Fibroblast of skin of scalp (primary cell): ENCODE measurements at regions not wholly inside any gene's neighbourhood (a gene's known extent, or its start where the extent isn't known, plus 50 kb on each side); places are given as distances from the start of the nearest gene placed in this dataset.

Experiments used
- DNase-seq: peaks from one replicate; pipeline ENCODE4 v3.0.0-alpha.2; 2013

DNA sequence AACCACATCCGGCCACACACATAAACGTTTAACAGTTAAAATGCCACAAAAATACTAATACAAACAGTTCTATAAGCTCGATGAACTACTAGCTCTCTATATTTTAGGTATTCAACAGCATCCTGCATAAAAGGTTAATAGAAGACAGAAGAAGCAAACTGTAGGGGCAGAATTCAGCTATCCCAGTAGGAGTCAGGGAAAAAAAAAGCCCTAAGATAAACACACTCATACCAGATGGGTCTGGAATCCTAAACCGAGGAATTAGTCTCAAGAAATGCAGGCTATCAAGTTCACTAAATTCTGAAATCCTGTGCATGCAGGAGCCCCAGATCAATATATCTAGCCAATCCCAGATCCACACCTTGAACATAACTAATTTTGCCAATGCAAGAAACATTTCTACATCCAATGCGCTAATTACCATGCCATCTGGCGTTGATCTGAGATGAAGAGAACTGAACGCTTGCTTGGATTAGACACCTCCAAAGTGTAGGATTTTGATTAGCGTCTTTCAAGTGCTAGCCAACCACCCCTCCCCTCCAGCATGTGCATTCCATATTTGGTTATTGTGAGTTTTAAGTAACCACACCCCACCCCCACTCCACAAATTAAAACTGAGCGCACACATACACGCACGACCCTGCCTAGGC lies 512.2 kb upstream of the INTU start:
- peak; percentile 36 for DNase-seq

DNA sequence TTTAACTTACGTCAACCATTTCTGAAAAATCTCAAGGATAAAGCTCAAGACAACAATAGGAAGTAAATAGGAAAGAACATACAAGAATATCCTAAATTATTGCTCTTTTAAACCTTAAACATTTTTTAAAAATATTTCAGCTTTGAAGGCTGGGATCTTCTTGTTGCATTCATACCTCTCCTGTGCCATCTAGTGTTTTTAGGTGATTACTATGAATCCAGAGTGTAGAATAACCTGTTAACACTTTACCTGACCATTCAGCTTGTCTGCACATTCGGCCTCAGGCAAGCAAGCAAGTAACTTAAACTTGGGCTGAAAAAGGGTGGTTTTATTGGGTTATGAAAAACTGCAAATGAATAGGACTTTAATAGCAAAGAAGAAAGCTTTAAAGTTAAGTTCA lies 507.8 kb upstream of the INTU start:
- peak; percentile 15 for DNase-seq

DNA sequence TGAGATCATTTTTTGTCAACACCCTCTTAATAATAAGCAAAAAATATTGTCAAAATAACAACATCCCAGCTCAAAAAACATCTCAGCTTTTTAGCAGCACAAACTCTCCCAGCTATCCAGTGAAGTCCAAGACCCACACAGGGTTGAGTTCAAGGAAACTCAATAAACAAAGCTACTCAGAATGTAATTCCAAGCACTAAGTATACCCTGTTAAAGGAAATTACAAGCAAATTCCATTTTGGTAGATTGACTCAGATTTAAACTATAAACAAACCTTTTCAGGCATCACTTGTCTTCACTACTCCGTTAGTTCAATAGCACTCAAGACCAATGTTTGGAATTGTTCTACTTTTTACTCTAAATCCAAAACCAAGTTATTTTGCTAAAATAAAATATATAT lies 506.0 kb upstream of the INTU start:
- no peak for DNase-seq

DNA sequence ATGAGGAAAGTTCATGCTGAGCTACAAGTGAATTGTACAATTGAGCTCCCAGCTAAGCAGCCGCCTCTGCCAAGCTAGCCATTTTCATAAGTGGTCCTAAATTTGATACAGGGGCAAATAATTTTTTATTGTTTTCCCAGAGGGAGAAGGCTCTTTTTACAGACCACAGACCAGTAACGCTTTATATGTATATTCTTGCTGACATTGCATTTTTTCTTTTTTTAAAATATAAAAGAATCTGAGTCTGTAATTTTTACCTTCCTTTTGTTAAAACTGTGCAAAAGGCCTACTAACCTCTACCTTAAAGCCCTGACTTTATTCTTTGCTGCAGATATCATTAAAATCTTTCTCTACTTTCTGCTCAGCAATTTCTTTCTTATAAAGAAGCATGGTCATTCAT lies 501.2 kb upstream of the INTU start:
- DNase-seq: no peak

DNA sequence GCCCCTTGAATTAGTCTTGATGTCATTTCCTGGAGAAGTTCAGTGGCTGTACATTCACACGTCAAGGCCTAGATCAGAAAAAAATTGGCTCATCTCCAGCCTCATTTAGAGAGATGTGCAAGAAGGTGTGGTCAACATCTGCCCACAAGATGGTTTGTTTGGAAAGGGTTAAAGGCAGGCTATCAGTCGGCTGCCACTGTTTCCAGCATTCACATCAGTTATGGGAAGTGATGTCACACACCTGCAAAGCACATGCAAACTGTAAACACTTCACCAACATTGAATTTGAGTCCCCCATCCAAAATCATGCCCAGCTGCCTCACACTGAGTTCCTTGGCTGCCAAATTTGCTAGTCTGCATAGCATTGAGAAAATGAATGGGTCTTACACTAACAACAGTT lies 498.3 kb upstream of the INTU start:
- no peak for DNase-seq

DNA sequence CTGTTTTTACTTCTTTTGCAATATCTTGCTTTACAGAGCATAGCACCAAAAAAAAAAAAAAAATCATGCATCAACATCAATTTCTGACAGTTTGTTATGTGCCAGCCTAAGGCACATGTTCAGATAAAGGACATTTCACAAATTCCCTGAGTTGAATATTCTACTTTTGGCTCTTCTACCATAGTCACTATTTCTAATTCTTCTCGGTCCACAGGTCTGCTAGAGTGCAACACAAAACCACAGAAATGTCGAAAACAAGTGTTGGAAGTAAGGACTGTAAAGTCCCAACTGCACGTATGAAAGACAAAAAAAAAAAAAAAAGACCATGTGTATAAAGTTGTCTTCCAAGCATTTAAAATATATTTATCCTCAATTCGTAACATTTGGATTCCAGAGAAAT lies 494.2 kb upstream of the INTU start:
- DNase-seq: peak; percentile 26

DNA sequence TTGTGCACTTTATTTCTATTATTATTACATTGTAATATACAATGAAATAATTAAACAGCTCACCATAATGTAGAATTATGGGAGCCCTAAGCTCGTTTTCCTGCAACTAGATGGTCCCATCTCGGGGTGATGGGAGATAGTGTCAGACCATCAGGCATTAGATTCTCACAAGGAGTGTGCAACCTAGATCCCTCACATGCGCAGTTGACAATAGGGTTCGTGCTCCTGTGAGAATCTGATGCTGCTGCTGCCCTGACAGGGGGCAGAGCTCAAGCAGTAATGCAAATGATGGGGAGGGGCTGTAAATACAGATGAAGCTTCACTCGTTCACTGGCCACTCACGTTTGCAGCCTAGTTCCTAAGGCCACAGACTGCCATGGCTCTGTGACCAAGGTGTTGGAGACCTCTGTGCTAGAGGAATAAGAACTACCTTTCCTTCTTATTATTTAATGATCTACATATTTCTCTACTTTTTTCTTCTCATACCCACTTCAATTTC lies 492.9 kb upstream of the INTU start:
- no peak for DNase-seq

DNA sequence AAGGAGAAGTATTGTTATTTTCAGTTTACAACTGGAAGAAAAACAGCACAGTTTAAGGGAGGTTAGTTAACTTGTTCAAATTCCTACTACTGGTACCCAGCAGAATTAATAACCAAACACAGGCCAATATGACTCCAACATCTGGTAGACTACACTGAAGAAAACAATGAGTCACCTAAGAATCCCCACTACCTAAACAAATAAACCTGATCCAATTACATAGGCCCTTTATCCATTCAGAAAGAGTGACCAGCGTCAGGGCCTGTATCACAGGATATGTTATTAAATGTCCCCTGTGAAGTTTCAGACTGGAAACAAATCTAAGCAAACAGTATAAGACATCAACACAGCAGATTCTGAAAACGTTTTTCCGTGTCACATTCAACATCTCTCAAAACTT lies 492.5 kb upstream of the INTU start:
- DNase-seq: peak; percentile 33

DNA sequence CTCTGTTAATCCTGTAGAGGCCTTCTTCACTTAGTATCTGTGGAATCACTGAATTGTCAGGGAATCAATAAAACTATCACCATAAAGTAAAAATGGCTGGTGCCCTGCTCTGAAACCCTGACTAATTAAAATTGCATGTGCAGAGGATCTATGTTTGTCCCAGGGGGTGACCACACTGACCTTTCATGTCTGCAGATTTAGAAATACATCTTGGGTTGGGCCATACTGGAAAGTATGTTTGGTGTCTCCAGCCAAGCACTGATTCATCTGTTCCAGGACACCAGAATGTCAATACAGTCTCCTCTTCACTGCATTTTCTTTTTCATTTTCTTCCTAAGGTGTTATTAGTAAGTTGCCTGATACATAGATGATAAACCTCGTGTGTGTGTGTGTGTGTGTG lies 490.9 kb upstream of the INTU start:
- DNase-seq: peak; percentile 87

DNA sequence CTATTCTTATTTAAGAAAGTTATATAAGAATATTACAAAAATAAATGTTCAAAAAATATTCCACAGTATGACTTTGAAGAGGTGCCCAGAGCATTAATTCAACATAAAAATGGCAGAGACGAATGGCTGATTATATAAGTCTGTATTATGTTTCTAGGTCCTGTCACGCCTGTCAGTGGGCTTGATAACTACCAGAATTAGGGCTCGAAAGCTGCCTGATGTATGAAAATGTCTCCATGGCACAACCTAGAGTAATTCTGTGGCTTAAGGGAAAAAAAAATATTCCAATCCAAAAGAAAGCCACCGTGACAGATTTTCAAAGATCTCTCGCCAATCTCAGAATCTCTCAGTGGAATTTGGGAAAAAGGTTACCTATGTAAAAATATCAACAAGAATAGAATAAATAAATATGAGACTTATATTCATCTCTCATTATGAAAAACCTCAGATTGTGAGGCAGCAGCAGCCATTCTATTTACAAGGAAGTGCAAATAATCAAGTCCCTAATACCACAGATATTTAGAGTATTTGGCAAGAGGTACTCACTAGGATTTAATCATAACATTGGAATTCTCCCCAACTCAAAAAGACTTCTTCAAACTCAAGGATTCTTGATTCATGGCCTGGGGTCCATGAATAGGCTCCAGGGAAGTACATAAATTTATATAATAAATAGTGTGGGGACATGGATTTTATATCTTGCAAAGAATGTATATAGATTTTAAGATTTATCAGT lies 489.1 kb upstream of the INTU start:
- peak; percentile 85 for DNase-seq

DNA sequence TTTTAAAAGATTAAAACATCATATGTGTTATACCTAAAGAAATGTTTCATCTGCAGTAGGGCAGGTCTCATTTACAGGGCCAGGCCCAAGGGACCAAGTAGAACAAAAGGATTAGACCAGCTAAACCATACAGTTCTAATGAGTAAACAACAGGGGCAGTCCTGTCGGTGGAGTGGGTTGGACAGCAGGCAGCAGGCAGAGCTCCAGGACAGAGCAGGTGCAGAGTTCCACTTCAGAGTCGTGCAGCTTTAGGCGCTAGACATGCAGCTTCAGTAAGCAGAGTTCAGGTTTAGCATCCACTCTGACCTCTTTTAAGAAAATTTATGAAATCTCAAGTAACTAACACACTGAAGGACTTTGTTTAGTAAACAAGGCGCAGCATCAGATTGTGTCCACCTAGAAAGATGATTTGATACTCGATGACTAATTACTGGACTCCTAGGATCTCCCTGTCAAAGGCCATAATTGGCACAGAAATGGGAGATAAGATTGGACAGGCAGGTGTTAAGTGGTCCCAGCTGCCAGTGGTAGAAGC lies 487.7 kb upstream of the INTU start:
- no peak for DNase-seq

DNA sequence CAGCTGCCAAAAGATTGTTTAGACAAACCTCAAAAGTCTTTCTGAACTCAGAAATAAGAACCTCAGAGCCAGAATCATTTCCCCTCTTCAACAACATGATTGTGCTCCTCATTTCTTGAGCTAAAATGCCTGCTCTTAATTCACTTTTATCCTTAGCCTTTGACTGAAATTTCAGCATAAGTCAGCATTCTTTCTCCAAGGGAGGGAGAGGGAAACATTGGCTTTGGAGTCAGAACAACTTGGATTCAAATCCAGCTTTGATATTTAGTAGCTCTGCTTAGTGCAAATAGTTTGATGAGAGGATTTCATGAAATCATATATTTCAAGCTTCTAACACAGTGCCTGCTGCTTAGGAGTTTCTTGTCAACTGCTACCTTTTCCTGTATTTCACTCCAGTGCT lies 484.6 kb upstream of the INTU start:
- no peak for DNase-seq

DNA sequence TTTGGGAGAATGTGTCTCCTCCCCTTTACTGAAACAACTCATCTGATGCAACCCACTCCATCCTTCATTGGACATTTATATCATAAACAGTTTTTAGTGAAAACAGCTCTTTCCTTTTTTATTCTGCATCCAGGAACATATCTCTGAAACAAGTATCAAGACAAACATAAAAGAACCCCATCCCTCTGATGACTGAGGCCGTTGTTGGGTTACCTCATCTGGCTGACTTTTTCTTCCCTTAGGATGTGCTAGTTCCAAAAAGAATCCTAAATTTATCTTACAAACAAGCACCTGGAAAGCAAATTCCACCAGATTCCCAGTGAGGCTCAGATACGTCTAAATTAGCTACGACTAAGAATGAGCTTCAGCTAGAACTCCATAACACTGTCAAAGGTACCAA lies 483.7 kb upstream of the INTU start:
- DNase-seq: no peak

DNA sequence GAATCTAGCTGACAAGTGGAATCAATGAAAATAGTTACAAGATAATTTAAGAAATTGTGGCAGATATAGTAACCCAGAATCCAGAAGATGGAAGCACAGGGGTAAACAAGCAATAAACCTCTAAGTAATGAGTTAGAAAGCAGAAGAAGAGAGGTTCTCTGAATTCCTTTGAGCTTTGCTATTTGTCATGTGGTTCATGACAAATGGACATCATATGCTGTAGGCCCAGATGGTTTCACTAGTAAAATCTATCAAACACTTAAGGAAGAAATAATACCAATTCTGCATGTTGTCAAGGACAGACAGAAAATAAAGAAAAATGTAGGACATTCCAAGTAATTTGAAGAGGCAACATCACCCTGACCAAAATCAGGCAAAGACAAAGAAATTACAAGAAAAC lies 480.8 kb upstream of the INTU start:
- DNase-seq: no peak

DNA sequence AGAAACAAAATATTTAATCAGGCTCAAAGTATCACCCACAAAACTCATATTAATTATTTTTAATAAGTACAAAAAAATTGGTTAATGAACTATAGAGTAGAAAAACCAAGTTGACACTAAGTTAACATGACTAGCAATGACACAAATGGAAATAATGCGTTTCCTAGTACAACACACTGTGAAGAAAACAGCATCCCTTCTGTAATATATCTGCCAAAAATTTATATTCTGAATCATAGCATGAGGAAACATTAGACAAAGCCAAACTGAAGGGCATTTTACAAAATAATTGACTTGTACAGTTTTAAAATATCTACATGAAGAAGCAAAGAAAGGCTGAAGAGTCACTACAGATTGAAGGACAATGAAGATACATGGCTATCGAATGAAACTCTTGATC lies 477.6 kb upstream of the INTU start:
- DNase-seq: no peak

DNA sequence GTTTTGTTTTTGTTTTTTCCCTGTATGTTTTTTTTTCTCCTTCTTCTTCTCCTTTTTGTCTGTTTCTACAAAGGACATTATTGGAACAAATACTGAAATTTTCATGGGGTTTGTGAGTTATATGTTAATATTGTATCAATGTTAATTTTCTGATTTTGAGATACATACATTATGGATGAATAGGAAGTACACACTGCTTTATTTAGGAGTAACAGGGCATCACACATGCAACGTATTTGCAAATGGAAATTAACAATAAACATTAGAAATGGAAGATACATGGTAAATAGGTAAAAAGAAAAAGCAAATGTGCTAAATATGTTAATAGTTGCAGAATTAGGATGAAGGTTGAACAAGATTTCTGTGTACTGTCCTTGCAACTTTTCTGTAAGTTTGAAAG lies 477.2 kb upstream of the INTU start:
- DNase-seq: no peak

DNA sequence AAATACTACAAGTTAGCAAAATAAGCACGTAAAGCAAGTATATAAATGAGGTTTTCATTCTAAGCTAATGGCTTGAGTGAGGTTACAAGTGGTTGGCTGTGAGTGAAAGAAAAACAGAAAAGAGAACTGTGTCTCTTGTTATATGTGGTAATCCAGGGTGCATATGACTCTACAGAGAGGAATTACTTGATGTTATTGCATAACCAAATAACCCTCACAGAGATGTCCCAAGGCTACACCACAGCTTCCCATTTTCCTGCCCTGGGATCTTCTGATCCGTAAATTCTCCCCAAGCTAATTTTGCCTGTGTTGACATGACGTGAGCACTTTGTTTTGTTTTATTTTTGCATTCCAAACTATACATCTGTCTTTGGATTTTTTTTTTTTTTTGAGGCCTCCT lies 470.0 kb upstream of the INTU start:
- peak; percentile 91 for DNase-seq

DNA sequence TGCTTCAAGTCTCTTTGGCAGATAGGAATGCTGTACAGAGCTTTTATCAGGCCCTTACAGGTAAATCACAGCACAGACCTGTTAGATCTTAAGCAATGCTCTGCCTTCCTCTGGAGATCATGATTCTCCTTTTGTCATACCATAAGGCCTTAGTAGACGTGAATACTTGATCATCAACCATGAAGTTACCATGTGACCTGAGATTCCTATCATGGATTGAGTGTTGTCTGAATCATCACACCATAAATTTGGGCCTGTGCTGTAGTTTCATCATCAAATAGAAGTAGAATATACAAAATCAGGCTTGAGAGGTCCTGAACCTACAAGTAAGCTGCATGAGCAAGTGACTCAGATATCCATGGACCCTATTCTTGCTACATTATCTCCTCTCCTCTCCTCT lies 466.8 kb upstream of the INTU start:
- no peak for DNase-seq

DNA sequence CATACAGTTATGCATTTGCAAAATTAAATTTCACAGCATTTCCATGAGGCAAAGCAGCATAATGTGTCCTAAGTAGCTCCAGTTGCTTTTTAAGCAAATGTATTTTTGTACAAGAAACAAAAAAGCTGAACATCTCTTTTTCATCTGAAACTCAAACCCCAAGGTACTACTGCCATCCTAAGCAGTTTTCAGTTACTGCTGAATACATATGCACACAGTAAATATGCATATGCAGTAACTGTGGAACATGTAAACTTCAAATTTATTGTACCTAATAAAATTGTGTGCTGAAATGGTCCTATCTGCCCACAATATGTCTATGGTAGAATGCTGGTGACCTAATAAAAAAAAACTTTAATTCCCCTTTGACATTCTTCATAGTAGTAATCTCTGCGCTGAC lies 458.6 kb upstream of the INTU start:
- no peak for DNase-seq

DNA sequence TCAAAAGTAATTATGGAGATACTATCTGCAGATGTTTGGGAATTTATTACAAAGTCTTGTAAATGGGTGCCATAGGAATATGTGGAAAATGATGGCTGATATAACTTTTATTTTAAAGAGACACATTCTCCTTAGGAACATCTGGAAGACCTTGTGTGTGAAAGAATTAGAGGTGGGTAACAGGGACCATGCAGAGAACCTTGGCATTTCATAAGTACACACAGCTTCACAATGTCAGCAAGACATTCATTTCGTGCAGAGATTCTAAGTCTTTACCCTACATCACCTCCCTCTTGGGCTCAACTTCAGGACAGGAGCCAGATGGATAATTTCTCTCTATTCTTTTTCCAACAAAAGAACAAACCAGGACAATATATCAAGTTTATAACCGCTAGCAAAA lies 458.1 kb upstream of the INTU start:
- no peak for DNase-seq

DNA sequence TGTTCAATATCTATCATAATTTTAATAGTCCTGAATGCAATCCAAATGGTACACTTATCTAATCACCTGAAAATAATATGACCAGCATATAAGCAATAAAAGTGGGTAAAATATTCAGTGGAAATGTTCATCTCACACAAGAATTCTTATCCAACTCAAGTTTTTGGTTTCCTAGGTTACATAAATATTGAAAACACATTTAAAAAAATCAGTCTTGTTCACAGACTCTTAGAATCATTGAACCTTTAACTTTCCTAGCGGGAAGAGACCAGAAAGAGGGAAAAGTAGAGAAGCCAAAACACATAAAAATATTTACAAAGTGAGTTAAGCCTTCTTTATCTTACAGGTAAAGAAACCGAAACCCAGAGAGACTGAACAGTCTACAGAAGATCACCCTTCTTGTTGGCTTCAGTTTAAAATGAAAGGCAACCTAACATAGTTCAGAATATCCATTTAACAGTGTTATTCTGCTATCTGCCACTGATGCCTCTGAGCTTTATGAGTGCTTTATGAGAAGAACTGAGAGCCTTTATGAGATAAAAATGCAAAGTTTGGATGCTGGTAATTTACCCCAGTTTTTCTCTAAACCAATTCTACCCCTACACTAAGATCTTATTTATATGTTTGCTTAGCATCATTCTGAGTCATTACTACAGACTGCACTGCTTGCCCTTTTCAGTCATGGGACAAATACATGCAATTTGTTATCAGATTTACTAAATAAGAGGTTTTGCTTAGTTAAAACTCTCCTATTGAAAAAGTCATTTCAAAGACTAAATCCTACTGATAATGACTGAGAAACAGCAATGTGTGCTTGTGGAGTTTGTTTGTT lies 453.3 kb upstream of the INTU start:
- DNase-seq: no peak

DNA sequence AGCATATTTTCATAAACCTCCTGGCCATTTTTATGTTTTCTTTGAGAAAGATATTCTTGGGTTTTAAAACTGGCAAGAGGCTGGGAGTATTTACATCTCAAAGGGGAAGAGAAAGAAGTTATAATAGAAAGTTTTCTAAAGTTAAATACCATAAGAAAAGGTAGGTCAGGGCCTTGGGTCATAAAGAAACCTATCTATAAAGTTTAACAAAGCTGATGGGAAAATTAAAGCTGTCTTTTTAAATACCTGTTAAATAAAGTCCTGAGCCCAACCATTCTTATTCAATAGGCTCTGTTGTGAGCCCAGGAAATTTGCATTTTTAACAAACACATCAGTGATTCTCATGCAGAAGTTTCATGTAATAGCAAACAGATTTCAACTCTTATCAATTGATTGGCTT lies 451.8 kb upstream of the INTU start:
- DNase-seq: no peak

DNA sequence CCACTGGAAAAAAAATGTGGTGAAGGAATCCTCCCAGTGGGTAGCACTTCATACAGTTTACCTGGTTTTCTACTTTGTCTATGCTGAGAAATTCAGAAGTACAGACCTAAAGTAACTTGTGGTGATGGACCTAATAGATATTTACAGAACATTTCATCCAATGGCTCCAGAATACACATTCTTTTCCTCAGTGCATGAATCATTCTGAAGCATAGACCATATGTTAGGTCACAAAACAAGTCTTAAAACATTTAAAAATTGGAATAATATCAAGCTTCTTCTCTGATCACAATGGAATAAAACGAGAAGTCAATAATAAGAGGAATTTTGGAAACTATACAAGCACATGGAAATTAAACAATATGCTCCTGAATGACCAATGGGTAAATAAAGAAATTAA lies 450.1 kb upstream of the INTU start:
- no peak for DNase-seq
